HG02610 (cell line): ENCODE measurements at regions not wholly inside any gene's neighbourhood (a gene's known extent, or its start where the extent isn't known, plus 50 kb on each side); places are given as distances from the start of the nearest gene placed in this dataset.

ENCODE experiments used
- ATAC-seq: cut with Tn5 transposase; IDR thresholded peaks from one replicate; pipeline ENCODE4 v1.9.1; 2021; ENCODE audit warnings: mild to moderate bottlenecking, moderate library complexity; ENCODE audit not compliant: unreplicated experiment

GRCh38 chr2:52968043-52968442 lies 799.6 kb upstream of the CHAC2 start:
- ATAC-seq, result no peak

DNA sequence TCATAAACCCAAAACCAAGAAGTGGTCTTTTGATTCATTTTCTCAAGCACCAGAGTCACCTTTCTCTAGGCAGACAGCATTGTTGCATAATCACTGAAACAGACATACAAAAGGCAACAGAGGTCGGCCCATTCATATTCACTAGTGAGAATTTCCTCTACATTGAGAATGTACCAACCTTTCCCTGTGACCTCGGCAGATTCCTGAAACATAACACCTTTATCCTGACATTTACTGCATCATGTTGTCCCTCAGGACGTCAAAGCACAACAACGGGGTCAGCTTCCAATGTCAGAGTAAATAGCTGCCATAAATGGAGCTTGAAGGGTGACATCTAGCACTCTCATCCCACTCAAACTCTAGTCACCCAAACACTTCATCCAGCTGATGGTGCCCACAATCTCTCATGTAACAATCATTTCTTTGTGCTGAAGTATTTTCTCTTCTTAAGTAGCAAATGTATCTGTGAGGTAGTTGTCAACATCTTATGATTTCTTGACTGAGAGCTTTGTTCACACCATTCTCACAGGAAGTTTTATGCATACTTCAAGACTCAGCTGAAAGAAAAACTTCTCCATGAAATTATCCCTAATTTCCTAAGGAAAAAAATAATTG lies 802.6 kb upstream of the CHAC2 start:
- ATAC-seq, result no peak

GRCh38 chr2:52961403-52961802 lies 806.2 kb upstream of the CHAC2 start:
- ATAC-seq, result no peak

- no peak for ATAC-seq
Measured at GRCh38 chr2:52960881-52961280, 806.7 kb upstream of the CHAC2 start.

GRCh38 chr2:52959801-52960200 lies 807.8 kb upstream of the CHAC2 start:
- ATAC-seq, result no peak

- ATAC-seq, result no peak
Measured at GRCh38 chr2:52956766-52957165, 810.8 kb upstream of the CHAC2 start.

- ATAC-seq, result no peak
Measured at GRCh38 chr2:52956118-52956517, 811.5 kb upstream of the CHAC2 start.

GRCh38 chr2:52955079-52955478 lies 812.5 kb upstream of the CHAC2 start:
- ATAC-seq, result no peak

DNA sequence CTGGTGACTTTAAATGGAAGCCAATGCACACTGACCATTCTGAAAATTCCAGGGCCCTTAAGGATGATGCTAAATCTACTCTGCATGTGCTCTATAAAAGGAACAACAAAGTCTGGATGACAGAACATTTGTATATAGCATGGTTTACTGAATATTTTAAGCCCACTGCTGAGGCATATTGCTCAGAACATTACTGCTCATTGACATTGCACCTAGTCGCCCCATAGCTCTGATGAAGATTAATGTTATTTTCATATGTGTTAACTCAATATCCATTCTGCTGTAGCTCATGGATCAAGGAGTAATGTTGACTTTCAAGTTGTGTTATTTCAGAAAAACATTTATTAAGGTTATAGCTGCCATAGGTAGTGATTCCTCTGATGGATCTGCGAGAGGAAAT lies 827.5 kb upstream of the CHAC2 start:
- ATAC-seq, result no peak

- ATAC-seq, result no peak
Measured at GRCh38 chr2:52939250-52939649, 828.4 kb upstream of the CHAC2 start.

GRCh38 chr2:52936029-52936428 lies 831.6 kb upstream of the CHAC2 start:
- ATAC-seq, result no peak

DNA sequence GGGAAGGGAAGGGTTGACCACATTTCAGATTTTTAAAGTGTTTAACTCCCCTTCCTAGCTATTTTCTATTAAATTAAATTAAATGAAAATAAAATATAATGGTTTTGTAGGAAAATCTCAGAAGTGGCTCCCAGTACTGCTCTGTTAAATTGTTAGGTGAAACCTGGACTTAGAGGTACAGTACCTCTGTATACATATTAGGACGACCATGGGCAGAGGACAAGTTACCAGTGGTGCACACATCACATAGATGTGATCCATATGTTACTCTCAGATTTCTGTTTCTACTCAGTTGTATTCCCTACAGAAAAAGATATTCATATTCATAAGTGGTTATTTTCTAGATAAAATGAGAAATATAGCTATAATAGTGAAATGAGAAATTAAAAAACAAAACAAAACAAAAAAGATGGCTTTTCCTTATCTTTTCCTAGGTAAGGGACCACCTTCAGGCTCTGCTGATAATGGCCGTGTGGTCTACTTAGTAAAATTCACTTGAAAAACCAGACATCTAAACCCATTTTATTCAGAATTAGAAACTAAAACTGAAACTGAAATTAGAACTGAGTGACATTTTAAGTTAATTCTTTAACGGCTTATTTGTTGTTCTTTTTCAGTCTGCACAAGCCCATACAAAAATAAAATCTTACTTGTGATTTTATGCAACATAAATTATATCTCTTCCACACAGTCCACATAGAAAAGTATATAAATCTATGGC lies 832.5 kb upstream of the CHAC2 start:
- peak; percentile 8 for ATAC-seq

DNA sequence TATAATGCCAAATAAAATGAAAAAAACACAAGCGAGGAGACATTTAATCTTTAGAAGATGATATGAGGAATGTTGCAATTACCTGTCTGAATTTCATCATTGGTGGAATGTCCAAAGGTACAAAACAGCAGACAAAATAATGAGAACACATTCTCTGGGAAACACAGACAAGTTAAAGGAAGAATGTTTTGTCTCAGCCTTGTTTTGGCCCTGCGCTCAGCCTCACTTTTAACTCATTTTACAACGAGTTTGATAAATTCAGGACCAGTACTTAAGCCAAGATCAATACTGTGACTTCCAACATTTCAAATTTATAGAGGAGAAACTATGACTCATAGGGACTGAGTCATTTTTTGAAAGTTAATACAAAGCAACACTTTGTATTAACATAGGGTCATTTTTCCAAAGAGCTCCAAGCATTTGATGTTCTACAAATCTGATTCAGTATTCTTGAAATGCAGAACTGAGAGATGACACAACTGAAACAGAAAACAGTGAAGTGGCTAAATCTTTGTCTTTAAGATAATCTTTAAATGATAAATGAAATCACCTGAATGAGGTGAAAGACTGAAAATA lies 833.2 kb upstream of the CHAC2 start:
- ATAC-seq, result peak; percentile 80

- no peak for ATAC-seq
Measured at GRCh38 chr2:52933878-52934277, 833.7 kb upstream of the CHAC2 start.

DNA sequence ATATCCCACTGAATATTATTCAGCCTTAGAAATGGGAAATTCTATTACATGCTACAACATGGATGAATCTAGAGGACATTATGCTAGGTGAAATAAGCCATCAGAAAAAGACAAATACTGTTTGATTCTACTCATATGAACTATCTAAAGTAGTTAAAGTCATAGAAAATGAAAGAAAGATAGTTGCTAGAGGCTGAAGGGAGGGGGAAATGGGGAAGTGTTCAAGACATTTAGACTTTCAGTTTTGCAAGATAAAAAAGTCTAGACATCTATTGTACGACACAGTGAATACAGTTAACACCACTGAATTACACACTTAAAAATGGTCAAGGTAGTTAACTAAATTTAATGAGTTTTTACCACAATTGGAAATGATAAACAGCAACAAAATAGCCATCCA lies 835.9 kb upstream of the CHAC2 start:
- ATAC-seq, result peak; percentile 40

- no peak for ATAC-seq
Measured at GRCh38 chr2:52929412-52929811, 838.2 kb upstream of the CHAC2 start.

DNA sequence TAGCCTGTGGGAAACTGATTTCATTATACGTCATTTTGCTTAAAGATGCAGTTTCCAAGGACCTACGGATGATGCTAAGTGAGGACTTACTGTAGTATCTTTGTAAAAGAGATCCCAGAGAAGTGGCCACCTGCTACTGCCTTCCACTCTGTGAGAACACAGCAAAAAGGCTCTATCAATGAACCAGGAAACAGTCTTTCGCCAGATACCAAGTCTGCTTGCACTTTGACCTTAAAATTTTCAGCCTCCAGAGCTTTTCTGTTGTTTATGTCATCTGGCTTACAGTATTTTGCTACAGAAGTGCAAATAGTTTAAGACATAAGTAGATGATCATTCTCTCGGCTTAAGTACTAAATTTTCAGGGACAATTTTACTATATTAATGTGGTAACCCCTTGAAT lies 847.9 kb upstream of the CHAC2 start:
- ATAC-seq, result no peak

DNA sequence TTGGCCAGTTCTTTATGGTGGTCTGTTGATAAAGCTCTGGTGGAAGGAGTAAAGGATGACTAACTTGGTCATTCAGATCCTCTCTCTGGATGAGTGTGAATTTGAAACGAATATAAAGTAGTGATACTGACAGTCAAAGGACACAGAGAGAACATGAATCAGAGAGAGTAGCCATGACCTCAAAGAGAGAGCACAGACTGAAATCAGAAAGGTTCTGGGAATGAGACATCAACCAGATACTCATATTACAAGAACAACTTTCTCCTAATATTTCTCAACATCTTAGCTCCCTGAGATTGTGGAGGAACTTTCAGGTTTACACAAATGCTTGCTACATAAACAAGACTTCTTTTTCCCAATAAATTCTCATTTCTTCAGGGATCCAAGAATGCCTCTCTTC lies 849.1 kb upstream of the CHAC2 start:
- ATAC-seq, result peak; percentile 53

GRCh38 chr2:52916981-52917380 lies 850.6 kb upstream of the CHAC2 start:
- ATAC-seq, result no peak

- no peak for ATAC-seq
Measured at GRCh38 chr2:52904355-52904891, 863.2 kb upstream of the CHAC2 start.

- no peak for ATAC-seq
Measured at GRCh38 chr2:52897511-52898044, 870.0 kb upstream of the CHAC2 start.
